IPS-NIHi7 (cell line): ENCODE measurements at regions not wholly inside any gene's neighbourhood (a gene's known extent, or its start where the extent isn't known, plus 50 kb on each side); places are given as distances from the start of the nearest gene placed in this dataset.
"Not testable (repeated sequence)": the region's sequence is repeated elsewhere in the genome, so short reads cannot be mapped to it uniquely, and the experiment has no call there.

Experiments
- DNase-seq: peaks from one replicate; pipeline ENCODE4 v3.0.0; 2012; ENCODE audit warnings: mixed read lengths; ENCODE audit errors: extremely low spot score

DNA sequence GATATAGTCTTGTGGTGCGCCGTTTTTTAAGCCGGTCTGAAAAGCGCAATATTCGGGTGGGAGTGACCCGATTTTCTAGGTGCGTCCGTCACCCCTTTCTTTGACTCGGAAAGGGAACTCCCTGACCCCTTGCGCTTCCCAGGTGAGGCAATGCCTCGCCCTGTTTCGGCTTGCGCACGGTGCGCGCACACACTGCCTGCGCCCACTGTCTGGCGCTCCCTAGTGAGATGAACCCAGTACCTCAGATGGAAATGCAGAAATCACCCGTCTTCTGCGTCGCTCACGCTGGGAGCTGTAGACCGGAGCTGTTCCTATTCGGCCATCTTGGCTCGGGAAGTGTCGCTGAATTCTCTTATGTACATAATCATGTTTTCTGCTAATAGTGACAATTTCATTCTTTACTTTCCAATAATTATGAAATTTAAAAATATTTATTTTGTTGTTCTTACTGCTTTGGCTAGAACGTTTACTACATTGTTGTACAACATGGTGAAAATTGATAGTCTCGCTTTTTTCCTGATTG is 61.2 kb upstream of the MINDY3 start:
- not testable (repeated sequence) for DNase-seq

DNA sequence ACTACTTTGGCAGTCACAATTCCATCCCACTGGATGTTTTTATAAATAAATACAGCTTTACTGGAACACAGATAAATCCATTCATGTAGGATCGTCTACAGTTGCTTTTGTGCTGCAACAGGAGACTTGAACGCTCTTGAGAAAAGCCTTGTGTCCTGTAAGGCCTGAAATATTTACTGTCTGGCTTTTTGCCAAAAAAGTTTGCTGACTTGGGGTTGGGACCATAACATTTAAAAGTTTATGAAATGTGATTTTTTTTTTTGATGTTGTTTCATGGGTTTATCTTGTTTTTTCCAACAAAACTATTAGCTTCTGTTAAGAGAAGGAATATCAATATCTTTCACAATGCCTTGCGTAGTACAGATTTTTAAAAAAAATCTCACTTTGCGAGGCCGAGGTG is 71.1 kb upstream of the MINDY3 start:
- DNase-seq: no peak

DNA sequence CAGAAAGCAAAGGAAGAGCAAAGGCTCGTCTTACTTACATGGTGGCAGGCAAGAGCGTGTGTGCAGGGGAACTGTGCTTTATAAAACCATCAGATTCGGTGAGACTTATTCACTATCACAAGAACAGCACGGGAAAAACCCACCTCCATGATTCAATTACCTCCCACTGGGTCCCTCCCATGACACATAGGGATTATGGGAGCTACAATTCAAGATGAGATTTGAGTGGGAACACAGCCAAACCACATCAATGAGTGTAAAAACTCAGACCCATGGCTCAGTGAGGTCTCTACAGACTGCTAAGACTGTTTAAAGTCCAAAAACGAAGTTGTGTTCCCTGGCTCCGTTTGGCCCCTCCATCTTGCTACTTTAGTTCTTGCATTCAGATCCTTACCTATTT is 79.2 kb upstream of the MINDY3 start:
- DNase-seq: not testable (repeated sequence)

DNA sequence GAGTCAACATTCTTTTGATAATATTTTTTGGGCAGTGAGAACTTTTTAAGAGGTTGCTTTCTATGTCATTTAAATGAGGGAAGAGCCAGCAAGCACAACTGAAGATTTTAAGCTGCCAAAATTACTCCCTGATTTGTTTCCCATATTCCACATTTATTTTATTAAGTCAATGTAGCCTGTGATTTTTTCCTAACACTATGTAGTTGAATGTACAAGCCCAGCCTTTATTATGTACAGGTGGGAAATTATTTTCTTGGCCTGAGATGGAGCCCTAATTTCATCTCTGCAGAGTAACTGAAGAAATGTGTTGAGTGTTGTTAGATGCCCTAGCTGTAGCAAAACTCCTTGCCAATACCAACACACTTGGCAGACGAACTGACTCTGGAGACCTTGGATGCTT is 83.1 kb upstream of the MINDY3 start:
- DNase-seq: no peak

DNA sequence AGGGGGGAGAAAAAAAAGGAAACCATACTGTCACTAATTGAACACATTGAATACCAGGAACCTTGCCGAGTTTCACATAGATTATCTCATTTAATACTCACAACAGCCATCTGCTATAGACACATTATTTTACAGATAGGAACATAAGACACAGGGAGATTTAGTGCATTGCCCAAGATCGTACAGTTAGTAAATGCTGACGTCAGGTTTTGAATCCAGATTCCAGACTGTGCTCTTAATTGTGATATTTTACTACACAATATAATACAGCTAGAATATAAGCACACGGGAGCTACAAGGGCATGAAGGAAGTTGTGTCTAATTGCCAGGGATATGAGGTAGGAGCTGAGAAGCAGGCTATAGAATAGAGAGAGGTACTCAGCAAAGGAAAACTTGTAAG is 93.9 kb upstream of the MINDY3 start:
- no peak for DNase-seq

DNA sequence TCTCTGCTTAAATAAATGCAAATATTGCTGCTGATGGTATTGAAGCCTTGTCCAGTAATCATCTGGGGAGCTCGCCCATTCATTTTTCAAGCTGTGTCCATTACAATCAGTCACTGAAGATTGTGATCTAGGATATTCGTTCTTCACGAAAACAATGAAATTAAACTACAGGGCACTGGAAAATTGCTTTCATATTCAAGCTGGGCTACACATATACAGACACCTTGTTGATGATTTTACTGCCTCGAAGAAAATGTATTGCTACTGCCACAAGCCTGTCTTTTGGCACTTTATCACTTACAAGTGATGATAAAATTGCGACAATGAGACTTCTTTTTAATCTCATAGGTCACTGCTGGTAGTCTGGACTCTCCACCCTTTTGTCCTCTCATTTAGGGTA is 100.0 kb upstream of the MINDY3 start:
- no peak for DNase-seq

DNA sequence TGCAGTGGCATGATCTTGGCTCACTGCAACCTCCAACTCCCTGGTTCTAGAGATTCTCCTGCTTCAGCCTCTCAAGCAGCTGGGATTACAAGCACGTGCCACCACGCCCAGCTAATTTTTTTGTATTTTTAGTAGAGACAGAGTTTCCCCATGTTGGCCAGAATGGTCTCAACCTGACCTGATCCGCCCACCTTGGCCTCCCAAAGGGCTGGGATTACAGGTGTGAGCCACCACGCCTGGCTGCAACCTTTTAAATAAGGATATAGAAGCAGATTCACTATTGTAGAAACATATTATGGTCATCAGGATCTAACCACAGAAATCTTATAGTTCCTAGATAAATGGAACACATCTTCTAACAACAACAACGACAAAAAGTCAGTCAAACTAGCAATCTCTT is 112.4 kb upstream of the MINDY3 start:
- DNase-seq: not testable (repeated sequence)

DNA sequence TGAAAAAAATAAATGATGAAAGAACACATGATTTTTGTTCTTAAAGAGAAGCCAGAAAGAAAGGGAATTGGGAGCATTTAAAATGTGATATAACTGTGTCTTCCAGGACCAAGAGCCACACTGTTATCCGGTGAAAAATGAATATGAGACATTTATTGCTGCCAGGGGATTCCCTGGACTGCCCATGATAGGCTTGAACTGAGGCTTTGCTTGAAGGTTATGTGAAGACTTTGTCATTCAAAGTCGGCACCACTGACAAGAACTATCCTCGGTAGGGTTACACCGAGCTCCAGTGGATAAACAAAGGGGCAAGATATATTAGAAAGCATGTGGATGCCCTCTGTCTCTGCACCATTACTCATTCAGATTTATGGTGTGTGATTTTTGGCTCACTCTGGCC is 125.4 kb upstream of the MINDY3 start:
- no peak for DNase-seq

DNA sequence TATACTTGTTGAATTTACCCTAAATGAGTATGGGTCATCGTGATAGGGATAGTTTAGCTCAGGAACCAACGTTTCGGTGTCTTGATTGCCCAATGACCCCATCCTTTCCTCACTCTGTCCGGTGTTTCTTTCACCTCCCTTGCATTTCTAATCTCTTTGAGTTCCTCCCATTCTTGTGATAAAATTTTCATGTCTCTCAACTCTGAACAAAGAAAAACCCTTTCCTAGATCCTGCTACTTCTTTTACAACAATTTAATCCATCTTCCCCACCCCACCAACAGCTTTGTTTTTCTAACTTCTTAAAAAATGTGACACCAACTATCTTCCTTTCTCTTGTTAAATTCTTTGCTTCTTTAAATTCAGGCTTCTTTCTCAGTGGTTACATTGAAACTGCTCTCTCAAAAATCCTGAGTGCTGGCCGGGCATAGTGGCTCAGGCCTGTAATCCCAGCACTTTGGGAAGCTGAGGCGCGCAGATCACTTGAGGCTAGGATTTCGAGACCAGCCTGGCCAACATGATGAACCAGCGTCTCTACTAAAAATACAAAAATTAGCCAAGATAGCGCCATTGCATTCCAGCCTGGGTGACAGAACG is 130.3 kb upstream of the MINDY3 start:
- DNase-seq: peak; percentile 29

DNA sequence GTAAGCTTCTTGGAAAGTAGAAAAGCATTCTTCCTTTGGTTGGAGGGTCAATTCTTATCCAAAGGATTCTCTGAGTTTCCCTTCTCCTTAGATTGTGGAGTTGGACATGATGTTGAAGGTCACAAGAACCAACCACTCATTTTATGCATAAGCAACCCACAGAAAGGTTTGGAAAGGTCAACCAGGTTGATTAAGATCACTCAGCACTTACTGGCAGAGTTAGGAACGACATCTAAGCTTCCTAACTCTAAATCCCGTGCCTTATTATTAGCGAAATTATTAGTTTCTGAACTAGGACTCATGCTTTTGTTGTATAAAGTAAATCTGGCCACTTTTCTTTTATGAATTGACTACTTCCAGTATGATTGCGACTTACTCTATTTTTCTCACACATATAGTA is 137.0 kb upstream of the MINDY3 start:
- no peak for DNase-seq

DNA sequence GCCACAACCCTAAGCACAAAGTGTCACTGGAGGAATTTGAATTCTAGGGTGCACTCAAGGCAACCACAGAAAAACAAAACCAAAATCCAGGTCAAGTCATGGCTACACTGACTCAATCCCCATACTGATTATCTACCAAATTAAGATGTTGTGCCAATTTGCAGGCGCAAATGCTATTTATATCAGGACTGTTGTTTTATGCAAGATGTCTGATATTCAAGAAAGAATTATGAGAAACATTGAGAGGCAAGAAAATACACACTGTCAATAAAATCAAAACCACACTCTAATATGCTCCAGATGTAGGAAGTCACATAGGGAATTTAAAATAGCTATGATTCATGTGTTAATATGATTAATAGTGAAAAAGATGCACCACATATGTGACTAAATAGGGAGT is 141.3 kb upstream of the MINDY3 start:
- DNase-seq: no peak

DNA sequence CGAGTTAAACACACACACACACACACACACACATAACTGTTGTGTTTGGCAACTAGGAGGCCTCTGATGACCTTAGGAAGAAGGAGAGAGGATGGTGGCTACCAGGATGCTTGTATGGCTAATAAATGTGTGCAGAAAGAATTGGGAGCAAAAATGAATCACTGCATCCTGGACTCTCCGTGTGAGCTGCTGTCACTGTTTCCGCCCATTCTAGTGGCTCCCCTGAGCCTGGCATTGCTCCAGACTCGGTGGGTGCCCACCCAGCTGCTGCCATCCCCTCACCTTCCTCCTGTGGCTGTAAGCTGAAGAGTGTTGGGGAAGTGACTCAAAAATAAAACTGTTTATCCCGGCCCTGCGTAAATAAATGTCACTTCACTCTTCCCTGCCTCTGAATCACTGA is 149.5 kb upstream of the MINDY3 start:
- no peak for DNase-seq

DNA sequence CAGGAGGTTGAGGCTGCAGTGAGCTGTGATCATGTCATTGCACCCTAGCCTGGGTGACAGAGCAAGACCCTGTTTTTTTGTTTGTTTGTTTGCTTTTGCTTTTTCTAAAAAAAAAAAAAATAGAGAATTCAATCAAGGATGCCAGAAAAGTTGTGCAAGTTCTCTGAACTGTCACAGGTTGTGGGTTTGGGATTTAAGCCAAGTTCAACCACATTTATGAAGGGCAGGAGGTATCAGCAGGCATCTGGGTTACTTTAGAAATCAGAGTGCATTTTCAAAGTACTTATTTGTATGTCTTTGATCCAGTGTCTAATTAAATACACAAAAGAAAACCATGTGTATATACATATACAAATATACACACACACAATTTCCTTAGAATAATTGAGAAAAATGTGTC is 151.2 kb upstream of the MINDY3 start:
- no peak for DNase-seq

DNA sequence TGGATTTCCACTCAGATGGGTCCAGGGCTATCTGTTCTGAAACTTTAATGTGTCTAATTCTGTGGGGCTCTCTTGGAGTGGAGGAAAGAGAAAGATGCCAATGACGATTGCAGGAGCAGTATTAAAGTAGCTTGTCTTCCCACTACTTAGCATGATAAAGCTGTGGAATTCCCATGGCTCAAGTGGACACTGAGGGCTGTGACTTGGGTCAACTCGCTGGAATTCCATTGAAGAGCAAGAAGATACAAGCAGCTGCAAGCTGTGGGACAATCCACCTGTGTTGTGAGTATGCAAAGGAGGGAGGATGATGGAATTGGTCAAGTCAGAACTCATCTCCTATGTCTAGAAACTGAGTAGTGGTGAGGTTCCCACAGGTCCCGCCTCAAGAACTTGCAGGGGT is 154.2 kb upstream of the MINDY3 start:
- no peak for DNase-seq

DNA sequence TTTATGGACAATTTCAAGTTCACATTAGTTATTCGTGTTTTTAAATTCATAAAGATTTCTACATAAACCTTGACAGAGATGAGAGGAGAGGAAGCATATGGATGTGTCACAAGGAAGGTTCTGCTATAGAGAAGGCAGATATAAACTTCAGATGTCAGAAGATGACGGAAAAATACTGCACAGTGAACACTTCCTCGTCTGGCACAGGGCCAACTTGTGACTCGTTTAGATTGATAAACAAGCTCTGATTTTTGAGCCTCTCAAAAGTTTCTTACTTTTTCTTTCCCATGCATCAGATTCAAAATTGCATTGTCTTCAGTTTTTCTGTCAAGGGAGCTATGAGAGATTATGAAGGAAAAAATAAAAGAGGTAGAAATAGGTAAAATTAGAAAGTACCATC is 156.4 kb upstream of the MINDY3 start:
- DNase-seq: no peak

DNA sequence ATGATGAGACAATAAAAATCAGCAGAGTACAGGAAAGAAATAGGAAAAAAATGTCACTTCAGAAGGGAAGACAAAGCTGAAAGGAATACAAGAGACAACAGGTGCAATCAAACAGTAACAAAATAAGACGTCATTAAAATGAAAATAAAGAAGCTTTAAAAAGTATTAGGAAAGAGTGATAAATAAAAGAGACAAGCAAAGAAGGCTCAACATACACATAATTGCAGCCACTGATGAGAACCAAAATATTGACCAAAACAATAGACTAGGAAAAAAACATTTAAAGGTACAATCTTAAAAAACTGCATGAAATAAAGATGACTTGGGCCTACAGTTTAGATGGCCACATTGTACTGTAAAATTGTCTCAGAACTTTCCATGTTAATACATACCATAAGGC is 160.5 kb upstream of the MINDY3 start:
- DNase-seq: no peak

DNA sequence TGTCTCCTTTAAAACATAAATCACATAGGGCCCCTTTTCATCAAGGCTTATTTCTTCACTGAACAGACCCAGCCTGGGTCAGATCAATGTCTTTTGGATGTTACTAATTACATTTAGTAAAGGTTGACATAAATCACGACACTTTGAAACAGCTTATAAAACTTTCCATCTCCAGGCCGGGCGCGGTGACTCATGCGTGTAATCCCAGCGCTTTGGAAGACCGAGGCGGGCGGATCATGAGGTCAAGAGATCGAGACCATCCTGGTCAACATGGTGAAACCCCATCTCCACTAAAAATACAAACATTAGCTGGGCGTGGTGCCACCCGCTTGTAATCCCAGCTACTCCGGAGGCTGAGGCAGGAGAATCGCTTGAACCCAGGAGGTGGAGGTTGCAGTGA is 166.5 kb upstream of the MINDY3 start:
- not testable (repeated sequence) for DNase-seq

DNA sequence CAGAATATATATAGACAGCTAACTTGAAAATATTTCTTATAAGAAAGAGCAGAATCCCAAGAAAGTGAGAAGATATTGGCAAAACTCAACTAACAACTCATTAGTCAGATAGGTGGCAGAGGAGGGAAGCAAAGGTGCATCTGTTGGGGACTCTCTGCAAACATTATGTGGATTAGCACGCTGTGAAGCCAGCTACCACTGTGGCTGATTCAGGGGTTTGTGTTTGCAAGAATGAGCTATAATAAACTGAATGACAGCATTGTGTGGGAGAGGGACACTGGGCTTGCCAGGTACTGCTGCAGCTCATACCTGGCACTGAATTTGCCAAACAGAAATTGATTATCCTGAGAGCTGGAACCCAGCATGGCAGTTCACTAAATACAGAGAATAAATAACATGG is 170.3 kb upstream of the MINDY3 start:
- DNase-seq: no peak

DNA sequence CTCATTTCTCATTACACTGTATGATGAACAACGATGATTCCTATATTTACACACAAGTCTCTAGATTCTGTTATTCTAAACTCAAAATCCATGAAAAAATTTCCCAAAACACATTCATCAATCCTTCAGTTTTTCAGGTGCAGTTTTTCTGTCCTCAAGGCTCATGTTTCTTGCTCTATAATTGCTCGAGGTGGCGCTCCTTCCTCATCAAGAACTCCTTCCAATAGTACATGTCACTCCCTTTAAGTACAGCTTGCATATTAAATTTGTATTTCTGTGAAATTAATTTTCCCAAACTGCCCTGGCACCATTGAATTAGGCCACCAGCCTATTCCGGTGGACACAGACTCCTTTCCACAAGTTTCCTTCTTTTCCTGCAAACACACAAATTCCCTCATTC is 188.7 kb upstream of the MINDY3 start:
- DNase-seq: no peak

DNA sequence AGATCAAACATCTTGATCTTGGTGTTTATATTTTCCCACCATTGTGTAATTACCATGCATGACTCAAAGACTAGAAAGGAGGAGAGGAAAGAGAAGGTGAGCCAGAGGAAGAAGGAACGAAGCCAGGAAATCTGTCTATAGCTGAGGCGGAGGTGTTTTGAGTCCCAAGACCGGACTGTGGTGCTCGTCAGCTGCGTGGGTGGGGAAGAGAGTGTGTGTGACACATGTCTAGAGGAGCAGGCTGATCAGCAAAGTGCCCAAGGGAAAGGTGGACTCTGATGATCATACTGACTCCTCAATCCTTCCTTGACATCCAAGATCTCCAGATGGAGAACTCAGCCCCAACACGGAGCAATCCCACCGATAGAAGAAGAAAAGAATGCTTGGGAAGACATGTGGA is 189.5 kb upstream of the MINDY3 start:
- no peak for DNase-seq

DNA sequence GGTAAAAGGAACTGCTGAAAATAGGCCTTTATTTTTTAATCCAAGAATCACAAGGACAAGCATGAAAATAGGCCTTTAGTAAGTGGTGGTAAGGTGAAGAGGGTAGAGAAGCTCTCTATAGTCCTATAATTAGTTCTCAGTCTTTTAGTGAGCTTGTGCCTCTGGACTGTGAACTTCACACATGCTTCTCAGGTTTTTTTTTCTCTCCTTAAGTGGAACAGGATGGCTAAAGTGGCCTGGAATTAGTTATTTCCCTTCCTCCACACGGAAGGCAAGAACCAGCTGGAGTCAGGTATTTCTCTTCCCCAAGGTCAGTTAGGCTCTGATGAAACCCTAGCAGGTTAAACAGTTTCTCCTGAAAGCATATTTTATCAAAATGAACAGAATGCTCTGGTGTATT is 203.0 kb upstream of the MINDY3 start:
- no peak for DNase-seq

DNA sequence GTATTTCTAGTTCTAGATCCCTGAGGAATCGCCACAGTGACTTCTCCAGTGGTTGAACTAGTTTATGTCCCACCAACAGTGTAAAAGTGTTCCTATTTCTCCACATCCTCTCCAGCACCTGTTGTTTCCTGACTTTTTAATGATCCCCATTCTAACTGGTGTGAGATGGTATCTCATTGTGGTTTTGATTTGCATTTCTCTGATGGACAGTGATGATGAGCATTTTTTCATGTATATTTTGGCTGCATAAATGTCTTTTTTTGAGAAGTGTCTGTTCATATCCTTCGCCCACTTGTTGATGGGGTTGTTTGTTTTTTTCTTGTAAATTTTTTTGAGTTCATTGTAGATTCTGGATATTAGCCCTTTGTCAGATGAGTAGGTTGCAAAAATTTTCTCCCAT is 223.2 kb upstream of the MINDY3 start:
- DNase-seq: not testable (repeated sequence)

DNA sequence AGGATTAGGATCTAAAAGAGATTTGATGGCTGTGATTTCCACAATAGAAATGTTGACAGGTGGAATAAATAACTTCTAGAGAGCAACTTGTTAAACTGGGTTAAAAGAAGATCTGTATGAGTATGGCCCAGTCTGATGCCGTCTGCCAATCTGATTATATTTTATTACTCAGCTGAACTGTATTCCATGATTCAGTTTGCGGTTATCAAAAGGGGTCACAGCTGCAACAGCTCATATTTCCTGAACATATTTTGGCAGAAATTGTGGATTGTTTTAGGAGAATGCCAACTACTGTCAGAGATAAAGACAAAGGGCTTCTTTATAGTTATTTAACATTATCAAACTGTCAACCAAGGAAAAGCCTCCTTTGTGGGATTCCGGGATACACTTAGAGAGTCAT is 244.8 kb upstream of the MINDY3 start:
- no peak for DNase-seq
